ENCODE measurements at regions not wholly inside any gene's neighbourhood (a gene's known extent, or its start where the extent isn't known, plus 50 kb on each side); places are given as distances from the start of the nearest gene placed in this dataset.
A peak's percentile ranks its signal among the peaks of the same experiment; 100 is the strongest.

GRCh38 chr18:41754332-41754731, 200.7 kb upstream of the PIK3C3 start:
- no peak for DNase-seq (ENCODE audit: low read depth)

DNA sequence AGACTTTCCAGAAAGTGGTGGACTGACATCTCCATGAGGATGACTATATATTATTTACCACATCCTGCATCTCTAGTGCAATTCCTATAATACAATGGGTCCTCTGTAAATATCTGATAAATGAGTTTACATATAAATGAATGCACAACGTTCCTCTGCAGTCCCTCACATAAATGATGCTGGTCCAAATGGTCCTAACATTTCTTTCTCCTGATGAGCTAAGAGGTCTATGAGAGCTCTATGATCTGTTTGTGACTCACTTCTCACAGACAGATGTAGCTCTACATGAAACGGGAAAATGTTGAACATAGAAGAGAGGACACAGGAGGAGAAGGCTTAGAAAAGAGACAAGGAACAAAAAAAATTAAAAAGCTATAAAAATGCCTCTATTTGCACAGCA, 201.2 kb upstream of the PIK3C3 start:
- DNase-seq (ENCODE audit: low read depth) = peak; percentile 34

GRCh38 chr18:41752826-41753225, 202.2 kb upstream of the PIK3C3 start:
- no peak for DNase-seq (ENCODE audit: low read depth)

DNA sequence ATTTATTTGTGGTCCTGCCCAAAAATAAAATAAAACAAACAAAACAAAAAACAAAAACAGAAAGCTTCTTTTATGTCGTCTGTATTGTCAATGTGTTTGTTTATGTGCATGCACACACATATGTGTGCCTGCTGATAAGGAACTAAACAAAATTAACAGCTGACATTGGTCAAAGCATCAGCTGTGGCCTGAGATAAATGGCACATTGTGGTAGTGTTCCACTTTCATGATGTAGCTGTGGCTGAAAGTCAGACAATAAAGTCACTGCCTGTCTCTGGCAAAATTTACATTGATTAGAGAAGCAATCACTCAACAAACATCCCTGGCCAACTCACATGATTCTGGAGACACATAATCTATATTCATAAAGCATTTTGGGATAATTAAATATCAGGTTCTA, 203.4 kb upstream of the PIK3C3 start:
- DNase-seq (ENCODE audit: low read depth) = no peak

DNA sequence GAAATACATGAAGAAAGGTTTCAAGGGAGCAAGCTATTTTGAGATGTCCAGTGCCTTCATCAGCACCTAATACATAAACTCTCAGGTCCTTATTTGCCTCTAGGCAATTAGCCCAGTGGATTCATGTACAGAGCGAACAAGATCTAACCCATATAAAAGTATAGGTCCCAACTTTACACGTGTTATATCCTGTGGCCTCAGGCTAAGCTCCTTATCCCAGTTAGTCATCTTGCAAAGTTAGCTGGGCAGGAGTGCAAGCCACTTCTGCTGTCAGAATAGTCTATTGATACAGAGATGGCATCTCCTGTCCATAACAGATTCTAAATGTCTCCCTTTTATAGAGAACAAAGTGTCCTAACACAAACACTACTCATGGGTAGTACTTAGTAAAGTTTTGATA, 203.9 kb upstream of the PIK3C3 start:
- peak; percentile 23 for DNase-seq (ENCODE audit: low read depth)

DNA sequence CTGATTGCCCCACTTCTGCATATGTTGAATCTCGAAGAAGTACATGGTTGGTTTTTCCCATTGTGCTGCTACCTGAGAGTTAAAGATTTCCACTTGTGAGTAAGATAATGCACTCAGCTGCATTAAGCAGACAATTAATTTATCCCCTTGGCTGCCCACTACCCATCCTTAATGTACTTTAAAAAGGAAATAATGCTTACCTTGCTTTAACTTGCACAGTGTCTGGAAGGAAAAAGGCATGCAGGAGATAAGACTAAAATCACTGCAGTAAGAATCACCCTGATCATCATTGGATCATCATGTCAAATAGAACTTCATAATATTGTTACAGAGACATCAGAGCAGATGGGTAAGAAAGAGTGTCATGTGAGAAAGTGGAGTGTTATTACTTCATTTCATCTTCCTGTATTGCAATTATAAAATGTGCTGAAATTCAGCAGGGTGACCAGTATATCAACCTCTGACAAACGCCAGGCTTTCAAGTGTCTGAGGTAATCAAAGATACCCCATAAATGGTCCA, 207.3 kb upstream of the PIK3C3 start:
- DNase-seq (ENCODE audit: low read depth) = no peak

DNA sequence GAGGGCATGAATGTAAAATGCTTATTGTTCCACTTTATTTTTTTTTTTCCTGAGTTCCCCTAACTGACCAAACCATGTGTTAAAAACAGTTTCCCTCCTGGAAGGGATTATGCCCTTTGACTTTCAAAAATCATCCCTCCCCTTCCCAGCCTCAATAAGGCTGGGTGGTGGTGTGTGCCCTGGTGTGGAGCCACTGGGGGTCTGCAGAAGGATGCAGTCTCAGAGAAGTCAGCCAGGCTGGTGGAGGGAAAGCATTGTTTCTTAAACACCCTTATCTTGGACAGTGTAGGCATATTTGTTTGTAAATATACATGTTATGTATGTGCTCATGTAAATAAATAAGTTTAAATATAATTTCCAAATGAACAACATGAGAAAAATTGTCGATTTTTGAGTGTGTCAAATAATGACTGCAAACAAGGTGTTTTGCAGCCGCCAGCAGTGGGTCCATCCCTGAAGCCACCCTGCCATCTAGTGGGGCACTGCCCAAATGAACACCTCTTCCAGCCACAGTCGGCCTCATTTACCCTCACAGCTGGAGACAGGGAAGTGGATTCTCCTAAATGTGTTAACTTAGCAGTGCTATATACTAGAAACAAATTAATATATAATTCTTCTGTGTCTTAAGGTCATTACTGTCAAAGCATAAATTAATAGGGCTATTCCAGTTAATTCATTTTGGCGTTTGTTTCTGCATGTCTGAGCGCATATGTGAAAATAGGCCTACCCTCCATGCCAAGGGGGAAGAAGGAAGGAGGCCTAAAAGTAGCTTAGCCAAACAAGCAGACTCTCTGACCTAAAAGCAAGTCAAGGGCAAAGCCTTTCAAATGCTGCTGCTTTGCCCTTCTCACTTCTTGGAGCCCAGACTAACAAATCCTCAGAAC, 209.6 kb upstream of the PIK3C3 start:
- peak; percentile 38 for DNase-seq (ENCODE audit: low read depth)

DNA sequence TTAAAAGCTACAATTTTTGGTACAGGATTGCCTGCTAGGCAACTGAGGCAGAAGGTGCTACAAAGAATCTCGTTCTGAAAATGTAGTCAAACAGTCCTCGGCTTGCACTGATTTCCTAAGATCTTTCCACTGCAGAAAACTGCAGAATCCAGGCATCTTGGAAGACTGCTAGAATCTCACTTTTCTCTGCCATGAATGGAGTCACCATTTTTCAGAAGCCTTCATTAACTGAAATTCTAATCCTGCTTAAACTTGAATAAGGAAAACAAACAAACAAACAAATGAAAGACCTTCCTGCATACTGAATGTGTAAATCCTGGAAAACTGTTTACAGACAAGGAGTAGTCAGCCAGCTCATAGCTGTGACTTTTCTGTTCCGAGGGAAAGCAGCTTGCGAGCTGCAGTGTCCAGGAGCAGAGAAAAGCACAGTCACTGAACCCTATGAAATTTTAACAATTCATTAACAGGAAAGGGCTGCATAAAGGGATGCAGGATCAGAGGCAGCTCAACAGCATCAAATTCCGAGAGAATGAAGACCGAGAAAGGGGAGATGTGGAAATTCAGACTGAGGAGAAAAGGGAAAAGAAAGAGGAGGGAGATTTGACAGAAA, 210.5 kb upstream of the PIK3C3 start:
- no peak for DNase-seq (ENCODE audit: low read depth)

DNA sequence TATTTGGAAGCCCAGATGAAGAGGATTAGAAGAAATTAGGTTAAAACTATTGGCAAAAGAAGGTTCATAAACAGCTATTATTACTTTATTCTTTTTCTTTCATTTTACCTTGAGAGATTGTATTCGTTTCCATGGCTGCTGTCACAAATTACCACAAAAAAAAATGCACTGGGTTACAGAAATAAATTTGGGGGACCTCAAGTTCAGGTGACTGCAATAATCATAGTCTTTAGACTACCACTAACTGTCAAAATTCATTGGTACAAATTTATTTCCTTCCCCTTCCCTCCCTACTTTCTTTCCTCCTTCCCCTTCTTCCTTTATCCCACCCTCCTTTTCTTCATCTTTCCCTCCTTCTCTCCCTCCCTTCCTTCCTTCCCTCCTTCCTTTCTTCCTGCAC, 217.8 kb upstream of the PIK3C3 start:
- no peak for DNase-seq (ENCODE audit: low read depth)

- DNase-seq (ENCODE audit: low read depth) = no peak
Observed at GRCh38 chr18:41734917-41735316, 220.1 kb upstream of the PIK3C3 start.

- DNase-seq (ENCODE audit: low read depth) = no peak
Observed at GRCh38 chr18:41732356-41732755, 222.7 kb upstream of the PIK3C3 start.

GRCh38 chr18:41731884-41732283, 223.2 kb upstream of the PIK3C3 start:
- no peak for DNase-seq (ENCODE audit: low read depth)

- no peak for DNase-seq (ENCODE audit: low read depth)
Observed at GRCh38 chr18:41724195-41724594, 230.8 kb upstream of the PIK3C3 start.

DNA sequence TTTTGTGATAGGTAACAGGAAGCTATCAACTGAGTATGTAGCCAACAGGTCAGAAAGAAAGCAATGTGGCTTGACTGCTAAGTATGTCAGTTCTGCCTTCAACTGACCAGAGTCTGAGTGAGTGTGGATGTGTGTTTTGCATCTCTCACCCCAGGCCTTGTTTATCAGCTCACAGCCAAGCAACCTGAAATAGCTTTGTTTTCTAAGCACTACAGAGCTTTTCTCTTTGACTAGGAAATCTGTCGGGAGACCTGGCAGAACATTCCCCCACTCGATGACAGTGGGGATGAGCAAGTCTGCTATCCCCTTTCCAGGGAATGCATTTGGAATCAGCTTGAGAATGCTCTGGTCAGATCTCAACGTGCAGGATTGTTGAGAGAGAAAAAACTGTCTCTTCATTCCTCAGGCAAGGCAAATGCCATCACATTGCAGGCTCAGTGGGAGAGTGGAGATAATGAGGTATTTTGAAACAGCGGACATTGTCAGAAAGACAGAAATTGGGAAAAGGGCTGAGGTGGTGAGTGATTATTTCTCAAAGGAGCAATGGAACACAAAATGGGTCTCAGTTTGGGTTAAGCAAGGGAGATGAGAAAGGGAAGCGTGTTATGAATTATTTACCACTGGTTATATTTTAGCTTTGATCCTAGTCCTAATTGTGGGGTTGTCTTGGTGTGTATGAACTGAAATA, 233.8 kb upstream of the PIK3C3 start:
- no peak for DNase-seq (ENCODE audit: low read depth)

DNA sequence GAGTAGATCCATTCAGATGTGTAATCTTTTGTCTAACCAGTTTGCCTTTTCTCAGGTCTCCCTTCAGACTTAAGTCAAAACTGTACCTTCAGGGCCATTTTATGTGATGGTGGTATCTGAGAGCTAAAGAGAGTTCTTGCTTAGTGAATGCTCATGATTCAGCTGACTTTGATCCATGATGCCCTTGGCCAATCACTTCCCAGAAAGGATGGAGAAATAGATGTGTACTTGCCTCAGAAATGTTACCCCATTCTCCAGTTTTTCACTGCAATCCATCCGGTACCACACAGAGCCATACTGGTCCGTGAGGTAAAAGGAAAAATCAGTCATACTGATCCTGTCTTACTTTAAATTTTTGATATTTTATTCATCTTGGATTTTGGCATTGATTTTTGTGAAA, 234.8 kb upstream of the PIK3C3 start:
- no peak for DNase-seq (ENCODE audit: low read depth)

GRCh38 chr18:41719808-41720207, 235.2 kb upstream of the PIK3C3 start:
- no peak for DNase-seq (ENCODE audit: low read depth)

DNA sequence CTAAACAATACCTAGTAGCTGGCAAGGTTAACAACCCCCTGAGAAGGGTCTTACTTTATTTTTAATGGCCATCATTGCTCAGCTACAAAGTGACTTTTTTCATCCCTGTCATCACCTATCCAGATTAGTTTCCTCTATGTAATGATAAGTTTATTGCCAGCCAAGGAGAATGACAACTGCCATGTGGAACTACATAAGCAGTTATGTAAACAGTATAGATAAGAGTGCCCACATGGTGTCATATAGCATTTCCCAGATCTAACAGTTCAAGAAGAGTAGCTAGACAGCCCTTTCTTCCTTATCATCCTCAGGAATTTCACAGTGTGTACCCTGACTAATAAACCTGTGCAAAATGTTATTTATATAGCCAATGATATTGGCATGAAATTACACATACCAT, 240.2 kb upstream of the PIK3C3 start:
- DNase-seq (ENCODE audit: low read depth) = no peak

DNA sequence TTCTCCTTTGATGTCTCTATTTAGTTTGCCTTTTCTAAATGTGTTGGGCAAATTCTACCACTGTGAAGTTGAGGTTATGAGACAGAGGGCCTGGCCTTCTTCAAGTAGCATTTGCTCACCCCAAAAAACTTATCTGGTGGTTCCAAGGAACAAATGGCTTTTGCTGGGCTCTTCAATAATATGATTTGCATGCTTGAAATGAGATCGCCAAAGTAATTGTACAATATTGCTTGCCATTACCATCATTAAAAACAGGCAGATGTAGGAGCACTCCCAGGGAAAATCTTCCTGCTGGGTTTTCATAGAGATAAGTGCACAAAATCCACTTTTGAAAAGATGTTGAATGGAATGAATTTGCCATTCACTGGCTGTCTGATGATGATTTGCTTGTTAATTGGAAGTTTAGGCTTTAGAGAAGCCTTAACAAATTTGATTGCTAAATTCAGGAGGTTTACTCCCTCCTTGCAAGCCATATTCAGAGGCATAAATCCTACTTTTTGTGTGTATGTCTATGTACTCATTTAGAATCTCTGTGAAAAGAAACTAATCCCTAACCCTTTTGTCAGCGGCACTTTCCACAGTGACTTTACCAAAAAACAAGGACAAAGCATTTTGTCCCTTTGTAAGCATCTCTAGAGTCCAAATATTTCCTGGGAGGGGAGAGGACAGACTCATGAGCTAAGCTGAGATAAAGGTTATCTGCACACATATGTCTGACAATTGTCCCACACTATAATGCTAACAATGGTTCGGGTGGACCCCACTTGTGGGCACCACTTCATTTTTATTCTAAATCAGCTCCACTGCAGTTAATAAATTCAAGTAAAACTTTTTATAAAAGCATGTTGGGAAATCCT, 240.8 kb upstream of the PIK3C3 start:
- DNase-seq (ENCODE audit: low read depth) = no peak

DNA sequence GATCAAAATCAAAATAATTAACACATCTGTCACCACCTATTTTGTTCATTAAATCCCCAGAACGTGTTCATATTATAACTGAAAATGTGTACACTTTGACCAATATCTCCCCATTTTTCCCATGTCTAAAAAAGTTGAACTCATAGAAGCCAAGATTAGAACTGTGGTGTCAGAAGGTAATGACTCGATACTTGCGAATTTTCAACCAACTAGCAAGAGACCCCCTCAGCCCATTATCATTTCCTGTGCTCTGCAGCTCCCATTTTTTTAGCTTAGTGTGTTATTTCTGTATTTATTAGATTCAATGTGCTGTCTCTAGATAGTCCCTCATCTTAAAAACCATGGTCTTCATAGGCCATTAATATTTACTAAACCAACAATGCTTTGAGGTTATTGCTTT, 248.7 kb upstream of the PIK3C3 start:
- no peak for DNase-seq (ENCODE audit: low read depth)

DNA sequence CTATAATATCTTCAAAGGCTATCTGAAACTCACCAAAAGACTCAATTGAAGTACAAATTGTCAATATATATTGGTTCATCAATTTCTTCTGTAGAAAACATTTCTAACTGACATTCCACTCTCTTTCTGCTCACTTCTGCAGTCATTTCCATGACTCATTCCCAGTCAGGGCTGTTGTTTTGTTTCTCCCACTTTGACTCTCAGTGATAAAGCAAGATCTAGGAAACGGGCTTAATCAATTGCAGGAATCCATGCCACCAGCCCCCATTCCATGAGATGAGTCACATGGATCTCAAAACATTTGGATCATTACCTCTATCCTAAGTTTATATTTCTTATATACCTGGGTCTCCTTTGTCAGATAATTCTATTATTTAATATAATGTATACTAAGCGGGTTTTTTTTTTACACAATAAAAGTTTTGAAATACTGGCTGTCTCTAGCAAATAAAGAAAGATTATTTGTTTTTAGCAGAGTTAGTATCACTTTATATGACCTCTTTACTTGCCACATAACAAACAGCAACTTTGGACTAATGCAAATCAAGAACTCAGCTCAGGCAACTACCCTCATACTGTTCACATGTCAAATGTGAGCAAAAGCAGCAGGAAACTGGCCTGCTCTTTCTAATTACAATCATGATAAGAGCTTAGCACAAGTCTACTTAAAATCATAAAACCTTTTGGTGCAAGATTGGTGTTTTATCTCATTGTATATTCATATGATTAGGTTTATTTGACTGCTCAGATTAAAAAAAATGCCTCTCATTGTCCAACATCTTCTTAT, 251.1 kb upstream of the PIK3C3 start:
- no peak for DNase-seq (ENCODE audit: low read depth)

GRCh38 chr18:41700416-41700815, 254.6 kb upstream of the PIK3C3 start:
- DNase-seq (ENCODE audit: low read depth) = no peak

All from EH (cell line).